Esophagus muscularis mucosa (tissue), 4 donors: ENCODE measurements at regions not wholly inside any gene's neighbourhood (a gene's known extent, or its start where the extent isn't known, plus 50 kb on each side); places are given as distances from the start of the nearest gene placed in this dataset.

Experiments
- CTCF ChIP-seq, 3 experiments: fragments of 200-600 bp in 2 of 3; fragments of 450-650 bp in 1 of 3; sonication (generic) in 2 of 3; IDR thresholded peaks; one replicate each; pipeline ENCODE4 v1.5.1; 2017 to 2019; ENCODE audit warnings: antibody characterized with exemption in 3 of 3, mild to moderate bottlenecking in 2 of 3, moderate library complexity in 1 of 3
- EP300 ChIP-seq: sonication (generic); formaldehyde crosslinking; IDR thresholded peaks from one replicate; pipeline ENCODE4 v1.6.1; 2017; ENCODE audit warnings: antibody characterized with exemption
- POLR2AphosphoS5 ChIP-seq, 2 donors: sonication (generic); formaldehyde crosslinking; IDR thresholded peaks; one replicate each; pipeline ENCODE4 v1.6.1; 2017; ENCODE audit warnings: antibody characterized with exemption in 2 of 2

GRCh38 chr13:44106266-44107152 is 226.8 kb downstream of the LACC1 start:
- TF ChIP-seq CTCF (IDR thresholded peaks at IDR 0.05) (no peak), EP300 (no peak), POLR2AphosphoS5 (IDR thresholded peaks at IDR 0.05) (peak in 1 of 2 donors; percentile 10)
